SHP77 treated with DMSO at 0.1 percent for 48 hours (cell line): ENCODE measurements at regions not wholly inside any gene's neighbourhood (a gene's known extent, or its start where the extent isn't known, plus 50 kb on each side); places are given as distances from the start of the nearest gene placed in this dataset.

ENCODE experiments used
- DNase-seq: peaks from one replicate; lab custom pipeline; 2025; lab: John Stamatoyannopoulos, UW

DNA sequence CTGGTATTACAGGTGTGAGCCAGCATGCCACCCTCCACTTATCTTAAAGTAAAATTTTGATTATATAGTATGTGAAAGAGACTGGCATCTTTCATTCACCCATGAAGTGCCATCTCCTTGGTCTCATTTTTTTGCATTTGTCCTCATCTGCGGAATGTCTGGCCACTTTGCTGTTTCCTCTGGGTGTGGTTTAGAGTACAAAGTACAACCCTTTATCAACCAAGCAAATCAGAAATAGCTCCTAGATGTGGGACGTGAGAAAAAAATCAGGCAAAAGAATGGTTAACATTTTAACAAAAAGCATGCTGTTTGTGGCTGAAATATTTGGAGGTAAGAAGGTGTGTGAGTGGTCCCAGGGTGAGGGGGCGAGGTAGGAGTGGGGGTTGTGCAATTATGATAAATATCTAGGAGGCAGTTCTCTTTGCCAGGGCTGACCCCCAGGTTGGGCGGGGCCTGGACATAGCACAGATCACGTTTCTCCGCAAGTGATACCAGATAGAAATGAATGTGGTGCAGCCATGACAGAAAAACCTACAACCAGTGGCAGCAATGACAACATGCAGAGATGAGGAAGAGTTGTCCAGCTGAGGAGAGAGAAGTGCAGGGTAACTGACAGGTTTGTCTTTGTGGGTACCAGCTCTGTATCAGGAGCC lies 115.8 kb upstream of the SERTAD2 start:
- DNase-seq, result no peak

DNA sequence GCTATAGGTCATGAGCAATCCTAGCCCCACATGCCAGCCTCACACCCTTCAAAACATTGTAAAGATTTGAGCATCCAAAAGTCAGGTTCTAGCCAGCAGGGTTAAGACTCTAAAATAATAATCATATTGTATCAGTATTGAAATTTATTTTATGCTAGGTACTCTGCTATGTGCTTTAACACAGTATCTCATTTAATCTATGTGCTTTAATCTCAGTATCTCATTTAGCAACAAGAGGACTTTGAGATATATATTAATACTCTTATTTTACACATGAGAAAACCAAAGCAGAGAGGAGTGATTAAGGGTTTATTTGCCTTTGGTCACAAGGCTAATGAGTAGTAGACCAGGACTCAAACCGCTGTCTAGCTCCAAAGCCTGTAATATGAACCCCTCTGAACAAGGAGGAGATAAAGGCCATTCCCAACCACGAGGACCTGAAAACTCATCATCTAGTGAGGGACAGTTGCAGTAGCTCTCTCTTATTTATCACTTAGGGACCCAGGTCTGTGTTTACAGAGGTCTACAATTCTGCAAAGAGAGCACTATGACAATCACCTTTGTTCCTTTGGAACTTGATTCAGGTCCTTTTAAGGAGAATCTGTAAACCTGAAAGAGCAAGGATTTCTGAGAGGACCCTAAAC lies 116.5 kb upstream of the SERTAD2 start:
- DNase-seq, result no peak

DNA sequence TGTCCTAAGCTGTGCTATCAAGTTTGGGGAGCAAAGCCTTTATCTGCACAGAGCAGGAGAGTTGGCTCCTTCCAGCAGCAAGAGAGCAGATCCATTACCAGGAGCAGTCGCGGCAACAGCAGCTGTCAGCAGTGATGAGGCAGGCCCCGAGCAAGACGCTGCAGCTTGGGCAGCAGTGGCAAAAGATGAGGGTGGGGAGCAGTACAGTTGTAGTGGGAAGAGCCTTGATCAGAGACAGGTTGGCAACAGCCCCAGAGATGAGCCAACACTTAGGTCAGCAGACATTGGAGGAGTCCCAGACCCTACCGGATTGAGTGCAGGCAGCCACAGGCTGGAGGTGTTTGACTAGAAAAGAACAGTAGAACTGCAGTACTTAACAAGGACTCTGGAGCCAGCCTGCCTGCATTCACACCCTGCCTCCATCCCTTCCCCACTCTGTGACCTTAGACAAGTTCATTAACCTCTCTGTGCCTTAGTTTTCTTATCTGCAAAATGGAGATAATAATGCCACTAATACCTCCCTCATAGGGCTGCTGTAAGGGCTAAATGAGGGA lies 117.1 kb upstream of the SERTAD2 start:
- DNase-seq, result peak; percentile 22

DNA sequence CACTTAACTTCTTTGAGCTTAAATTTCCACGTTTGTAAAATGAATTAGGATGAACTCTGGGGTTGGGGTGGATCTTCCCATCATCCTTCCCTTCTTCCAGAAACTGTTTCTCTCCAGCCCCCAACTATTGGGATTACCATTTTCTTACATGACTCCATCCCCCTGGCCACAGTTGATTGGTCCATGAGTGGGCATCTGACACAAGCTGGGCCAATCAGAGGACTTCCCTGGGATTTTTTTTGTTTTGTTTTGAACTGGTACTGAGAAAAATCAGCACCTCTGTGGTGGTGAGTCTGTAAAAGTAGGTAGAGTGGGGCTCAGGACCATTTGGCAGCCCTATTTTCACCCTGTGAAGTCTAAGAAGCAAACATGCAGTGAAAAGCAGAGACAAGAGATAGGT lies 118.0 kb upstream of the SERTAD2 start:
- DNase-seq, result no peak

DNA sequence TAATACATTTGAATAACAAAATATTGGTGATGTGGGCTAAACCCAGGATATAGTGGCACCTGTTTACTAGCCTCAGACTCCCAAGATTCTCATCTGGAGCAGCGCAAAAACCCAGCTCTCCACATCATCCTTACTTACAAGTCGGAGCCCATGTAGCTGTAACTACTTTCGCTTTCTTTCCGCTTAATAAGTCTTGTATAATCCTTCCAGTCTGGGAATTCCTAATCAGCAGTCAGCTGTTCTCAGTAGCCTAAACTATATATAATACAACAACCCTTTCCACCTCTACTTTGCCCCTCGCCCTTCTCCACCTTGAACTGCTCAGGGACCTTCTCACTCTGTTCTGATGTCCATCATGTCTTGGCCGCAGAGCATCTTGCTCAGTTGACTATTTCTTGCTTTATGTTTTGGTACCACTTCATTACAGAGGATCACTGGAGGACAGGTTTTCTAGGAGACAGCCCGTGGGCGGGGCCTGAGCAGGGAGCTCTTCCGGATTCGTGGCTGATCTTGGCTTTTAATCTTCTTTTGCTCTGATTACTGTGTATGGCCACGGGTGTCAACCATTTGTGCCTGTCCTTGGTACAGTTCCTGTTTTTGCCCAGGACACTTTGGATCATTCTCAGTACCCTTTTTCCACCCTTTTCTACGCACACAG lies 119.9 kb upstream of the SERTAD2 start:
- no peak for DNase-seq

DNA sequence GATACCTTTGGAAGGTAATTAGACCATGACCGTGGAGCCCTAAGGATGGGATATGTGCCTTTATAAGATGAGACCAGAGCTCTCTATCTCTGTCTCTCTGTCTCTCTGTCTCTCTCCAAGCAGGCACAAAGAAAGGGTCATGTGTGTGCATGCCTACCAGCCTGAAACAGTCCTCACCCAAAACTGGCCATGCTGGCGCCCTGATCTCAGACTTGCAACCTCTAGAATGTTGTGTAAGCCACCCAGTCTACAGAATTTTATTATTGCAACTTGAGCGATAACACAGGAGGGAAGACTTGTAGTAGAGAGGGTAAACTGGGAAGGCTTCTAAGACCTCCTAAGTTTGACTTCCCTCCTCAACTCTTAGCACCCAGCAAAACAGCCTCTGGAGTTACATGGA lies 124.1 kb upstream of the SERTAD2 start:
- no peak for DNase-seq

DNA sequence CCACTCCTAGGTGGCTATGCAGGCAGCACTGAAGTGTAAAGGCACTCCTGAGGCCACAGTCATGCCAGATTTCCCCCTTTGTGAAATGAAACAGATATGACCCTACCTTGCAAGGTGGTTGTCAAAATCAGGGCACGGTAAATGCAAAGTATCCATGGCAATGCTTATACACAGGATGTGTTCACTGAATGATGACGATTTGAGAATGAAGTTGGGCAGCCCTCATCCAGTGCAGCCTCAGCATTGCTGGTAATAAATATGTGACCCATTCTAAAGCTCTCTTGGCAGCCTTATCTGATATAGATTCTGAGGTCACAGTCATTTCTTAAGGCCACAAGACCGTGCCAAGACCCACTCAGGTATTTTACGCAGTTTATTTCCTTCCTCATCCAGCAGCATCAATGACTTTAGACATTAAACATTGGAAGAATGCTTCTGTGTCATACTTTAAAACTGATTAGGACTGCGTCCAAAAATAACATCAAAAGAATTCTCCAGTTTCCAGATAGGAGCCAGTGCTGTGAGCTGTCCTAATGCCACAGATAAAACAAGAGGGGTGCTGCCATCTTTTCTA lies 125.5 kb upstream of the SERTAD2 start:
- DNase-seq, result no peak

DNA sequence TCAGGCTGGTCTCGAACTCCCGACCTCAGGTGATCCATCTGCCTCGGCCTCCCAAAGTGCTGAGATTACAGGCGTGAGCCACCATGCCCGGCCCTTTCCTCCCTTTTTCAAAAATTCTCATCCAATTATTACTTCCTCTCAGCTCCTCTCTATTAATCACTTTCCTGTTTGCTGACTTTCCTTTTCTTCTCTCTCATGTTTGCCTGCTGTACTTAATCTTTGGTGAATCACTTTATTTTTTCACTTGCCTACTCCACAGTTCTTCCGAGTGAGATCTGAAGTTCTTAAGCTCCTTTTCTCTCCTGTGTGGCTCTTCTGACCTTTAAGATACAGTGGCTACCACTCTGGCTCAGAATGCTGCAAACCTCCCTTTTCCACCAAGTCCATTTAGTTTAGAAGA lies 126.3 kb upstream of the SERTAD2 start:
- DNase-seq, result no peak

DNA sequence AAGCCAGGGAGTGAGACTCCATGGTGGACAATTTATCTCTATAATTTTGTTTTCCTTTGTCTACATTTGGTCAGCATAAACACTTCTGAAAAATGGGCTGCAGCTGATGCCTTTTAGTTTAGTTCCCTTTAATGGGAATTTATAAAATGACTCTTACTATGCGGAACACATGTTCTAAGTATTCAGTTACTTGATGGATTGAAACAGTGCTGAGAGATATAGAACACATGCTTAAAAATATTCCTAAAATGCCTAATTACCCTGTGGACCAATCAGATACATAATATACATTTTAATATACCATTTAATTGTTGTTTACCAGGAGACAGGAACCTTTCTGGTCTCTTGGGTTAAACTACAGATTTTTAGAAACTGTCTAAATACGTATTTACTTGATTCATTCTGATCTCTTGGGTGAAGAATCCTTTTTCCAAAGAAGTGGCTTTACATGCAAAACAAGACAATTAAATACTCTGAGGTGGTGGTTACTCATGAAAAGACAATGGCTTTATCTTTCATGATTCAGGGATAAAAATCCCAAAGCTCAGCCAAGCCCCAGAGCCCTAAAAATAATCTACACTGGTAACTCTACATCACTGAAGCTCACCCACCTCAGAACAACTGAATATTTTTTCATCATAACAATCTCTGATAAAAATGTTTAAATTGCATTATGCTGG lies 128.1 kb upstream of the SERTAD2 start:
- DNase-seq, result no peak

DNA sequence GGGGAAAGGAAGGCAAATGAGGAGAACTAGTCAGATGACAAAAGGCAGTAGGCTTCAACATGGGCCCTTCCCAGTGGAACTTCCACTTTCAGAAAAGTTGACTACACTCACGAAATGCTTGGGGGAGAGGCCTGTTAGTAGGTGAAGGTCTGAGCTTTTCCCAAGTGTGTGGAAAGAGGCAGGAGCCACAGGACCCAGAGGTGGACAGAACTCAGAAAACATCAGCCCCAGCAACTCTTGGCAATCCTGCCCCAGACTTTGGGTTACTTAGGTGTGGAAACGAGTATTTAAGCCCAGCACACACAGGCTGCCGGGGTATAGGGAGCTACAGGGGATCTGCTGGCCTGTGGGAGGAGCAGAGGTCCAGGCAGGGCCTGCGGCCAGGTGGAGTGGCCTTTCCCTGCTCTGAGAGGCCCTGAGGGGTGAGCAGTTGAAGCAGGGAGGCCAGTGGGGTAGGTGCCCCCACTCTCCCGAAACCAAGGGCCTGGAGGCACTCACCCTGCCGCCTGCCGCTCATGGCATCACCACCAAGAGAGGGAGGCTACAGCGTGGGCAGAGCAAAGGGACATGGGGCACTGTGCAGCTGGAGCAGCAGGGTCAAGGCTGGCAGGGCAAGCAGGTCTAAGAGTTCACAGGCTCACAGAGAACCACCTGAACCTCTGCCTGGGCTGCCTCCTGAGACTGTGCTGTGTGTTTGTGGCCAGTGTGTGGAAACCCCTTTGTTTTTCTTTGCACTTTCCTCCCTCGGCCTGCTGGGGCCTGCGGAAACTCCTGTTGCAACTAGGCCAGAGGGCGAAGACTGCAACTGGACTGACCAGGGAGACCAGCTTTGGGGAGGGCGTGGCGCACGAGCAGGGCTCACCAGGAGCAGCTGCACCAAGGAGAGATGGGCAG lies 130.7 kb upstream of the SERTAD2 start:
- DNase-seq, result no peak

DNA sequence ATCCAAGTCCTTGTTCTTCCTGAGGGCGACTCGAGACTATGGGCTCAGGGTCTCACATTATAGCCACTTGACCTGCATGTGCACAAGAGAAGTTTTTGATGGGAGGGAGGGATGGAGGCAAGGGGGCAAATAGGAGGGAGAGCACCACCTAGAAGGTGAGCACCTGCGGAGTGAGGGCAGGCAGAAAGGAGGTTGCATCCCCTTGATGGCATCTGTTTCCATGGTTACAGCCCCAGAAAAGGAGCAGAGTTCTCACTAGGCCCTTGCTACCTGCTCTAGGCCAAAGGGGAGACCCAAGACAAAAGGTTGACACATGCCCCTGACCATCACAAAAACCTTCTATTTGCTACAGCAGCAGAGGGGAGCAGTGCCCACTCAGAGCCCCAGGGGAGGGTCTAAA lies 131.5 kb upstream of the SERTAD2 start:
- DNase-seq, result no peak

DNA sequence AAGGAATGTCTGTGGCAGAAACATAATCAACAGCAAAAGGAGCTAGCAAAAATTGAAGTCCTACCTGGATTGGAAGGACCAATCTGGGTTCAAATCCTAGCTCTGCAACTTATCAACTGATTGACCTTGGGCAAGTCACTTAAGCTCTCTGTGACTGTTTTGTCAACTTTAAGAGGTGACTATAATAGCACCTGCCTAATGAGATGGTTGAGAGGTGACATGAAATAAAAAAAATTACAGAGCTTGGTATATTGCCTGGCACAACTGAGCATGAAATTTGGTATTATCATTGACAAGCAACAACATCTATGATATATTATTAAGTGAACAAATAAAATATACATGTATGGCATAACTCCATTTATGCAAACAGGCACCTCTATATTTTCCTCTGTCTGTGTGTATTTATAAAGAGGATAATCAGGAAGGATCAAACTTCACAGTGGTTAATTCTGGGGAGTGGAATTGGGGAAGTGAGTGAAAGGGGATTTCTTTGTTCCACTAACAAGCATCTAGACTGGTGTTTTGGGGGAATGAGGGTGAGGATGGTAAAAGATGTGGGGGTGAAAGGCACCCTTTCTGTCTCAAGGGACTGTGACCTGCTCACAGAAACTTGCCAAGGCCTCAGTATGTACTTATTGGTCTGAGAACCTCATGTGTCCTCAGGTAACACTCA lies 132.8 kb upstream of the SERTAD2 start:
- DNase-seq, result no peak

DNA sequence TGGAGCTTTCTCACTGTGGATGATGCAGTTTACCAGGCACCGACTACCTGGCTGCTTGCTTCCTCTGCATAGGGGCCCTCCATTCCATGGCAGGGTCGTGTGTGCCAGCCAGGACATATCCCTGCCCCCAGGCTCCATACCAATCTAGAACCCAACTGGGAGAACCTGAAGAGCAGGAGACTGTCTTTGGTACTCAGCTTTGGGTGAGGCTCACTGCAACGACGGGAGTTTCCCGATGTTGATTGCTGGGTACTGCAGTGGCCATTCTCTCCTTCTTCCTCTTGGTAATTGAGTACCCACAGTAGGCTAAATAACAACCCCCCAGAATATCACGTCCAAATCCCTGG lies 133.3 kb upstream of the SERTAD2 start:
- no peak for DNase-seq

DNA sequence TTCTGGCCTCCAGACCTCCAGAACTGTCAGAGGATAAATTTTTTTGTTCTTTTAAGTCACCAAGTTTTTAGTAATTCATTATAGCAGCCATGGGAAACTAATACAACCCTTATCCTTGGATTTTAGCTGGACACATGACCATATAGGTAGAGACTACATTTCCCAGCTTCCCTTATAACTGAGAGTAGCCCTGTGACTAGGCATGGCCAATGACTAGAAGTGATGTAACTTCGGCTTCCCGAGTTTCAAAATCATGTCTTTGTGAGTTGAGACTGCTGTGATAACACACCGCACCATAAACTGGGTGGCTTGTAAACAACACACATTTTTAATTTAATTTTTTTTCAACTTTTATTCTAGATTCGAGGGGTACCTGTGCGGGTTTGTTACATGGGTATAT lies 134.0 kb upstream of the SERTAD2 start:
- DNase-seq, result no peak

DNA sequence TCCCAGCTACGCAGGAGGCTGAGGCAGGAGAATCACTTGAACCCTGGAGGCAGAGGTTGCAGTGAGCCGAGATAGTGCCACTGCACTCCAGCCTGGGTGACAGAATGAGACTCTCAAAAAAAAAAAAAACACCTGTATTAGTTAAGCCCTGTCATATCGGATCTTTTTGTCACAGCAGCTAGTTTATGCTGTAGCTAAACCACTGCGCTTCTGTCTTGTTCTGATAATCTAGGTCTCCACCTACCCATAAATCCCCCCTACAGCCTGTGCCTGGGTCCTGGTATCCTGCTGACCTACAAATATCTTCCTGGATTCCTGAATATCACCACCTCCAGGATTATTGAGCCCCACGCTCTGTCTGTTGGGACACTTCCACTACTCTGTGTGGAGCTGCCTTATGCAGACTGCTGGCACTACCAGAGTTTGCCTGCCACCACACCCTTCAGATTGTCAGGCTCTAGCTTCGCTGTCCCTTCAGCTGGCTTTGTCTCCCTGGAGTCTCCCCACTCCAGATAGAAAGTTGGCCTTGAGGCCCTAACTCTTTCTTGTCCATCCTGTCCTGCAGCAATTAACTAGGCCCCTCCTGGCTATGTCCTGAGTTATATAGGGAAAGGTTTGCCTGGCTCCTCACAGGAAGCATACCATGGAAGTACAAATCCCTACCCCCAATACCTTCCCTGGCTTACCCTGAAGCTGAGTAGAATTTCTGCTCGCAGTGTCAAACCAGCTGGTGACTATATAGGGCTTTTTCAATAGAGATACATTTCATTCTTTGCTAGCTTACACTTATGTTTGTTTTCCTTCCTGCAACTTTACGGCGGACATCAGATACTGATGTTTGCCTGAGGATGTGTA lies 136.0 kb upstream of the SERTAD2 start:
- no peak for DNase-seq

DNA sequence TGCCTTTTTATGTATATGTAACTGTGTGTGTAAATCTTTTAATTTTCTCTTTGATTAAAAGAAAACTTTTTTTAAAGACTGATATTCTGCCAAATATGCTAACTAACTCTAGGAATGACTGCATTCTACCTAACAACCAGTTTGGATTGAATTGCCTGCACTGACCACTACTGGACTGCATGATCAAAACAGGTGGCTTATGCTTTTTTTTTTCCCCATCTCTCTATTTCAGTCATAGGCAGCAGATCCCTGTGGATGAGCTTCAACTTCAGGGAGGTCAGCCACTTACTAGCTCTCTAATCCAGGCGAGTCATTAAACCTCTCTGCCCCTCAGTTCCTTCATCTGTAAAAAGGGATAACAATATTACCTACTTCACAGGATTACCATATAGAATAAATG lies 138.6 kb upstream of the SERTAD2 start:
- no peak for DNase-seq

DNA sequence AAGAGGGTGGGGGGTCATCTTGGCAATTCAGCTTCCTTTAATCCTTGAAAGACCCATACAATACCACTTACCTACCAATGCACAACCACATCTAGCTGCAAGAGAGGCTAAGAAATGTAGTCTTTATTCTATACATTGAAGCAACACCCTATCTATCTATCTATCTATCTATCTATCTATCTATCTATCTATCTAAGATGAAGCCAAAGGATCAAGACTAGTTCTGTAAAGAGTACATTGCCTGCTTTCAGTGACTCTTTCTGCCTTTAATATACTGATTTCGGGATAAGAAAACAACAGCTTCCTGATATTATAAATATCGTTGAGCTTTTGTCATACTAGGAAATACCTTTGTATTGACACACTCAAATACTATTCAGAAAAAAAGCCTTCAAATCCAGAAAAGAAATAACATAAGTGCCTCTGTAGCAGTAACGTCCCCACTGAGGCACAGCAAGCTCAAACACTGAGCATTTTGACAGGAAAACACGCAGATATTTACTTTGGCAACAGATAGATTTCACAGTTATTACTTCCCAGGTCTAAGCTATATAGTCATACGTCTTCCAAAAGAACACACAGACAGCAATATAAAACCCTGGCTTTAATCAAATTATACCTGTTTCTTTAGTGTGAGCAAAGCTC lies 139.4 kb upstream of the SERTAD2 start:
- no peak for DNase-seq

DNA sequence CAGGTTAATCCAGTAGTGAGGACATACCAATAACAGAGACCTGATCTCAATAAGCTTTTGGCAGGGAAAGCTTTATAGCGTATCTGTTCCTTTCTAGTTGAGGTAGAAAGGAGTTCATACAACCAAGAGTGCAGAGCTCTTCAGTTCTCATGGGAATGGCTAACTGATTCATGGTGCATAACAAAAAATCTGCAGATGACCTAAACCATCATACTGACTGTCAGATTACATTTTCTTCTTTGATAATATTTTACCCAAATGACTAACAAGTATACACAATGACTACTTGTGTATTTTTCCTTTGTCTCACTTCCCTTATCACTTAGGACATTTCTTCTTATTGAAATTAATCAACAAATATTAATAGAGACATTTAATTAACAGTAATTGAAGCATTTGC lies 140.0 kb upstream of the SERTAD2 start:
- DNase-seq, result no peak

DNA sequence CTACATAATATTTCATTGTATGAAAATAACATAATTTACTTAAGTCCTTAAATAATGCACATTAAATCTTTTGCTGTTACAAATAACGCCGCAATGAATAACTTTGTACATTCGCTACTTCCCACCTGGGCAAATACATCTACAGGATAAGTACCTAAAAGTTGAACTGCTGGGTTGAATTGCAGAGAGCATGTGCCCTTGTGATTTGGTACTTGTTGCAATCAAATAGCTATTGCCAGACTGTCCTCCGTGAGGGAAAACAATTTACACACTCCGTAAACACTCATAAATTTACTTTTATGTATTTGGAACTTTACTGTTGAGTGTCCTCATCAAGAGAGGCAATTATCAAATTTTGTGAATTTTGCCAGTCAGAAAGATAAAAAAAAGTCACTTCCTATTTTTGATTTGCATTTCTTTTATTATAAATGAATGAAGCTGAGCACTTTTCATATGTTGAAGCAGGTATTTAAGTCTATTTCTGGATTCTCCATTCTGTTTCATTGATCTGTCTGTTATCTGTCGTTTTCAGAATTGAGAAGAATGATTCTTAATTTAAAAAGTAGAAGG lies 140.8 kb upstream of the SERTAD2 start:
- DNase-seq, result no peak
